Stimulated activated CD8-positive, alpha-beta memory T cell treated with anti-CD3 and anti-CD28 coated beads, Interleukin-4, amount 100 ng/mL, for 24 hours (primary cell): ENCODE measurements at regions not wholly inside any gene's neighbourhood (a gene's known extent, or its start where the extent isn't known, plus 50 kb on each side); places are given as distances from the start of the nearest gene placed in this dataset.
"Not testable (repeated sequence)": the region's sequence is repeated elsewhere in the genome, so short reads cannot be mapped to it uniquely, and the experiment has no call there.

Experiments used
- DNase-seq: peaks from one replicate; pipeline ENCODE4 v3.0.0-alpha.2; 2020; ENCODE audit warnings: low read depth

DNA sequence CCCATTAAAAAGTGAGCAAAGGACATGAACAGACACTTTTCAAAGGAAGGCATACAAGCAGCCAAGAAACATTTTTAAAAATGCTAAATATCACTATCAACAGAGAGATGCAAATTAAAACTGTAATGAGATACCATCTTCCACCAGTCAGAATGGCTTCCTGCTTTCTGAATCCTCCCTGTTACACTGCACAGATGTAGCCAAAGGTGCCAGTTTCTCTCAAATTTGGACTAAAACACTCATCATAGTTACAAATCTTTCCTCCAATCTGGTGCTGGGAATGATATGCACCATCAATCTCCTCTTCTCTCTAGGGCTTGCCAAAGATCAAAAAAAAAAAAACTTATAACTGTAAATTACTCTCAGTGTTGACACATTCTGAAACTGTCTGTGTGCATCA, 311.8 kb upstream of the CLEC14A start:
- no peak for DNase-seq

DNA sequence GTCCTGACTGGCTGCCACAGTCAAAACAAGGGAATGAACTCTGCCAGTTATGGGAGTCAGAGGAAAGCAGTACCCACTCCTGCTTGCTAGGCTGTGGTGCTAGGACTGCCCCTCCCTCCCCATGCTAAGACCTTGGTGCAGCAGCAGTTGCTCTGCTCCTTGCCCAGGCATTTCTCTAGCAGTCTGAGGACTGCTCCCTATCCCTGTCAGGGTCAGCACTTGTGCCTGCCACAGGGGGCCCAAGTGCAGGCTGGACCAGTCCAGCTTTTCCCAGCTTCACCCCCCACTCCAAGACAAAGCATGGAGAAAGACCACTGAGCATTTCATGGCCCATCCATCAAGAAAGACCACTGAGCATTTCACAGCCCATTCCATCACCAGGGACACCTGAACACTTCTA, 305.8 kb upstream of the CLEC14A start:
- DNase-seq: no peak

DNA sequence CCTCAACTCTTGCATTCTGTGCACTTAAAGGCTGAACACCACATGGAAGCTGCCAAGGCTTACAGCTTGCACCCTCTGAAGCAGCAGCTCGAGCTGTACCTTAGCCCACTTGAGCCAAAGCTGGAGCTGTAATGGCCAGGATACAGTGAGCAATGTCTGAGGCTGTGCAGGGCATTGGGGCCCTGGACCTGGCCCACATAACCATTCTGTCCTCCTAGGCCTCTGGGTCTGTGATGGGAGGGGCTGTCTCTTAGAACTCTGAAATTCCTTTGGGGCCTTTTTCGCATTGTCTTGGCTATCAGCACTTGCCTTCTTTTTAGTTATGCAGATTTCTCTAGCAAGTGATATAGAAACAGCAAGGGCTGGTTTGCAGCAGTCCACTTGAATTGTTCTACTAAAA, 303.8 kb upstream of the CLEC14A start:
- no peak for DNase-seq

DNA sequence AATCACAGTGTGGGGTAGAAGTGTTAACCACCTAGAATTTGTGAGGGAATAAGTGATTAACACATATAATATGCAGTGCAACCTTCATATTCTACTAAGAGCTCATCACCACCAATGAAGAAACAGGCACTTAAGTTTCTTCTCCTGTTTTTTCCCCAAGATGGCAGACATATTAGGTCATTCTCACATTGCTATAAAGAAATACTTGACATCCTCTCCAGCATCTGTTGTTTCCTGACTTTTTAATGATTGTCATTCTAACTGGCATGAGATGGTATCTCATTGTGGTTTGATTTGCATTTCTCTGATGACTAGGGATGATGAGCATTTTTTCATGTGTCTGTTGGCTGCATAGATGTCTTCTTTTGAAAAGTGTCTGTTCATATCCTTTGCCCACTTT, 301.5 kb upstream of the CLEC14A start:
- not testable (repeated sequence) for DNase-seq

DNA sequence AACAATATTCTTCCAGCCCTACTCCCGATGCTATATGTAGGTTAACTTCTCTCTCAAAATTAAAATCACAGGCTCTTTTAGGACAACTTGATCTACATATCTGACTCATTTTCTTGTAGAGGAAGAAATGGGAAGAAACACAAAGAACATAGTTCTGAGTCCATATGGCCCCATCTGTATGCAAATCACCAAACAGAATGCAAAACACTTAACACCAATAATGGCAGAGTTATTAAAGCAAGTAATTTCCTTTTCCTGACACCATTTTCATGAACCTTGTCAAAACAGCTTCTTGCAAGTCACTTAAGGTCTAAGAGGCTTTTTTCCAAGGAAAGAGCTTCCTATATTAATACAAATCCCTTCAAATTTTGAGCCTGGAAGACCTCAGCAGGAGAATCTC, 300.4 kb upstream of the CLEC14A start:
- DNase-seq: no peak

DNA sequence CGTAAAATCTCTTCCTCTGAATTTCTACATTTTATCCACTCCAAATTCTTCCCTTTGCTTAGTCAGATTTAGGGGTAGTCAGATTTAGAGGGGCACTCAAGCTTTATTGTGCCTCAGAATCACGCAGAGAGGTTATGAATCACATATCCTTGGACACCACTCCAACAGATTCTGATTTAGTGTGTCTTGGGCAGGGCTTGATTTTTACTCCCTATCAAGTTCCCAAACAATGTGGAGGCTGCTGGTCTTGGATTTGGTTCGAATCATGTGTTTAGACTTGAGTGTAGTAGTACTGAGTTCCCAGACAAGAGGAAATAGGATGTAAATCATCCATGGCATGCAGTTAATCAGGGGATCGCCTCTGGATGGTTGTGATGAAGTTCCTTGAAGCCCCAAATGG, 298.1 kb upstream of the CLEC14A start:
- DNase-seq: no peak

DNA sequence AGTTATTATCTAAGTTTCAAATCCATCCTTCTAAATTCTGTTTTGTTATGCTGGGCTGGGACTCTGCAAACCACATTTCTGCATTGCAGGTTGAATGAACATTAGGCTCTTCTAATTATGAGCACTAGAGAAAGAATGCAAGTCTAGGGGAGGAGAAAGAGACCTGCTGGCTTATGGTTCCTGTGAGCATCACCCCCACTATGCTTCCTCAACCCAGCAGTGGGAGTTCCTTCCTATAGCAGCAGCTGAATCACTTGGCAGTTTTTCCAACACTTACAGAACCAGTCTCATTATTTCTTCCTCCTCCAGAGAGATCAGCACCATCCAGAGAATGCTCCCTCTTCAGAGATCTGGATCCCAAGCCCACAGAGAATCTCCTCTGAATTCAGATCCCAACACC, 297.7 kb upstream of the CLEC14A start:
- DNase-seq: no peak

DNA sequence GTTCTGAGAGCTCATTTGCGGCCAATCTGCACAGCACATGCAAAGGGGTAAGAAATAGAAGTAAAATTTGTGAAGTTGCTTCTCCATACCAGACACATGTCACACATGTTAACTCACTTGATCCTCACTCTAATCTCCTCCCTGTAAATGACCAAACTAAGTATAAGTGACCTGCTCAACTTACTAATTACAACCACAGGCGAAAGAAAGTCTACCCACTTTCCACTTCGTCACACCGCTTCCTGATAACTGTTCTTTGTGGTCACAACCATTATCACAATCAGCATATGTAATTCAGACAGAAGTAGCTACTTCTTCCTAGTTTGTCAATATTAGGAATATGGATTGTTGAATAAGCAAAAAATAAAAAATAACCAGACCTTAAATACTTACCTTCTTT, 293.7 kb upstream of the CLEC14A start:
- DNase-seq: no peak

DNA sequence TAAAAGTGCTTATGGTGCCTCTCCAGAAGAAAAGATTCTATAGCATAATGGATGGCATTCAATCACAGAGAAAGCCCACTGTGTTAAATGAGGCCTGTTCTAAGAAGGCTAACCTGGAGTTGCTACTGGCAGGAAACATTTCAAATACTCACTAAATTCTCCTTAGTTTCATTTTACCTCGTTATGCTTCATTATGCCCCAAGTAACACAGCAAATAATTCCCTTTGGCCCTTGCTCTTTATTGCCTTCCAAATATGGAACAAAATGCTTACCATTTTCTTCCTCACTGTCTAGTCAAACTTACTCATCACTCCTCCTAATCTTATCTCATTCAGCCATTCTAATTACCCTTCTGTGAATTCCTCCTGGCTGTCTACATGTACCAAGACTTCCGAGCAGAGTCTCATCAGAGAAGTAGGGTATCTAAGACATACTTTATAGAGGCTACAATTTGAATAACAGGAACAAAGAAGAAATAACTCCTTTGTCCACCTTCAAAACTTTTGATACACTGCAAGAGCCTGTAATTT, 292.1 kb upstream of the CLEC14A start:
- DNase-seq: no peak

DNA sequence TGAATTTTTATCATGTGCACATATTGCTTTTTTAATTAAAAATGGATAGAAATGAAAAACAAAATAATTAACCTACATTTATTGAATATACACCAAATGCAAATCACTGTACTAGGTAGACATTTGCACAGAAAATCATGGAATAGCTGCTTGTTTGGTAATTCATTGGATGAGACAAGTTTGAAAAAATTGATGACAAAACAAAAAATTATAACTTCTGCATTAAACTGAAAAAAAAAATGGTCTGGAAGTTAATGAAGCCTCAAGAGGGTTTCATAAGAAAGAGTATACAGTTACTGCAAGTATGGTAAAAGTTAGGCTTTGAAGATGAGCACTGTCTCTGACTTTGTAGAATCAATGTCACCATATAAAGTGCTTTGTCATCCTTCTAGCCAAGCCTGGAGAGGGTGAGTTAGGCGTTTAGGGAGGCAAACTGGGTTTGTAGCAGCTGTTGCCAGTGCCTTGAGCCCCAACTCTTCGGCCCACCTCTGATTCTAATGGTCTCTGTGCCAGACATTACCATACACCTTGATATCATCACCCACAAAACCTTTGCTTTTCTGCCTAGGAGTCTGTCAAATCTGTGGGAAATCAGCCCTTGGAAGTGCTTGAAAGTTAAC, 291.1 kb upstream of the CLEC14A start:
- DNase-seq: no peak

DNA sequence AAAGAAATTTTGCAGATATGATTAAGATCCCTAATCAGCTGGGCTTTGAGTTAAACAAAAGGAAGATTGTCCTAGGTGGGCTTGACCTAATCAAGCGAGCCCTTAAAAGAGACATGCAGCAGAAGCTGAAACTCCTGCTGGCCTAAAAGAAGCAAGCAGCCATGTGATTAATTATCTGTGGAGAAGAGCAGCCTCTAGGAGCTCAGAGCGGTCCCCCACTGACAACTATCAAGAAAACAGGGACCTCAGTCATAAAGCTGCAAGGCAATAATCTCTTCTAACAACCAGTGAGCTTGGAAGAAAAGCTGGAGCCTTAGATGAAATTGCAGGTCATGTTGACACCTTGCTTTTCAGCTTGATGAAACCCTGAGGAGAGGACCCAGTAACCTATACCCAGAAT, 288.9 kb upstream of the CLEC14A start:
- DNase-seq: no peak

DNA sequence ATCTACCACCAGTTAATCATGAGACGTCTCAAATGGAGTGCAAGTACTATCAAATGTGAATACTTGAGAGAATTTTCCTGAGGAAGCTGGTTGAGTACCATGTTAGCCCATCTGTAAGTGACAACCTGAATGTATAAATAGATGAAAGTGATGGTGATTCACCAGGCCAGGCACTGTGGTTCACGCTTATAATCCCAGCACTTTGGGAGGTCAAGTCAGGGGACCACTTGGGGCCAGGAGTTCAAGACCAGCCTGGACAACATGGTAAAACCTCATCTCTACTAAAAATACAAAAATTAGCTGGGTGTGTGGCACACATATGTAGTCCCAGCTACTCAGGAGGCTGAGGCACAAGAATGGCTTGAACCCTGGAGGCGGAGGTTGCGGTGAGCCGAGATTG, 288.0 kb upstream of the CLEC14A start:
- not testable (repeated sequence) for DNase-seq

DNA sequence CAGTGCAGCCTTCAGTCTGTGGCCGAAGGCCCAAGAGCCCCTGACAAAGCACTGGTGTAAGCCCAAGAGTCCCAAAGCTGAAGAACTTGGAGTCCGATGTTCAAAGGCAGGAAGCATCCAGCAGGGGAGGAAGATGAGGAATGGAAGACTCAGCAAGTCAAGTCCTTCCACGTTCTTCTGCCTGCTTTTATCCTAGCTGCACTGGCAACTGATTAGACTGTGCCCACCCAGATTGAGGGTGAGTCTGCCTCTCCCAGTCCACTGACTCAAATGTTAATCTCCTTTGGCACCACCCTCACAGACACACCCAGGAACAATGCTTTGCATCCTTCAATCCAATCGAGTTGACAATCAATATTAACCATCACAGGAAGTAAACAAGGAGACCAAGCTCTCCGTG, 282.2 kb upstream of the CLEC14A start:
- DNase-seq: not testable (repeated sequence)

DNA sequence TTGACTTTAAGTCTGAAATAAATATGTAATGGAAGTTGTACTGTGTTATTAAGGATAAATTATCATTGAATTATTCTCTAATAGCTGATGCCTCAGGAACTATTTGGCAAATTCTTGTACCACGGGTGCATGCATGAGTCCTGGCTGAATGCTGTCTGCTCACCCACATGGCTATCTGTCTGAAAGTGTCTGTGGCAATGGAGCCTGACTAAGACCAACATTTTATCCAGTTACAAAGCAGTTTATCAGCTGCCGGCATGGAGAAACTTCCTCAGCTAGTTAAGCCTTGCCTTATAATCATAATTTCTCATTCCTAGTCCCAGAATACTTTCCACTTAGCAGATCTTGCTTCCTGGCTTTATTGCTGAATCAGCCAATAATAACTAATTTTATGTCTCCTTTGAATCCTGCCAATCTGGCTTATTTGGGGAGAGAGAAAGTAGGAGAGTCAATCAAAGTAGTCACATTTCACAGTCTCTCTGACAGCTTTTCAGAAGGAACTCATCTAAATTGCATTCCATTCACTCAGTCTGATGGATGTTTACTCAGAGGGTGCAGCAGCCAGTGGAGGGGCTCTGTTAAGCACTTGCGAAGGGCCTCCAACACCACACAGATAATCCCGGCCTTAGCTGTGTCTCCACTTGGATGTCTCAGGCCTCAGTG, 280.6 kb upstream of the CLEC14A start:
- DNase-seq: no peak

DNA sequence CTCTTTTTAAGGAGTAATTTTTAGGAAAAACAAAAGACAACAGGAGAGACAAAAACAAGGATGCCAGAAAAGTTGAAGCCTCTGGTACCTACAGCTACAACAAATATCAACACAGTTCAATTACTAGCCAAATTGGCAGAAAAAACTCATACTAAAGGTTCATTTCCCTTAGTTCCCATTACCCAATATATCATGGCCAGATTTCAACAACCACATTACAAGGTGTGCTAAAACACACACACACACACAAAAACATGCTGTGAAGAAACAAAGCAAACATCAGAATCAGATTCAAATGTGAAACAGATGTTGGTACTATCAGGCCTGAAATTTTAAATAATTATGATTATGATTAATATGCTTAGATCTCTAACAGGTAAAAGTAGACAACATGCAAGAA, 272.7 kb upstream of the CLEC14A start:
- no peak for DNase-seq

DNA sequence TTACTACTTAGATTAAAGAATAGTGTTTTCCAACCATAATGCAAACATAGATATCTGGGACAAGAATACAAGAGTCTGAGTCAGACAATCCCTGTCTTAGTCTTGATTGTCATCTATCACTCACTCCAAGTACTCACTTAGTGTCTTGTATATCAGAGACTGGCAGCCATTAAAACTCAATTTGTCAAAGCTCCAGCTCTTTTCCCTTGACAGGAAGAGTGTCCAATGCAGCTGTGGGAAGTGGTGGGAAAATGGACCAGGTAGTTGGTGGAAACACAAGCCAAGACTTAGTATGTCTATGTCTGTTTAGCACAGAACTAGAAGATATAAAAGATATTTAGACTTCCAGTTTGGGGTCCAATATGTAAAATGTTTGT, 271.6 kb upstream of the CLEC14A start:
- DNase-seq: no peak

DNA sequence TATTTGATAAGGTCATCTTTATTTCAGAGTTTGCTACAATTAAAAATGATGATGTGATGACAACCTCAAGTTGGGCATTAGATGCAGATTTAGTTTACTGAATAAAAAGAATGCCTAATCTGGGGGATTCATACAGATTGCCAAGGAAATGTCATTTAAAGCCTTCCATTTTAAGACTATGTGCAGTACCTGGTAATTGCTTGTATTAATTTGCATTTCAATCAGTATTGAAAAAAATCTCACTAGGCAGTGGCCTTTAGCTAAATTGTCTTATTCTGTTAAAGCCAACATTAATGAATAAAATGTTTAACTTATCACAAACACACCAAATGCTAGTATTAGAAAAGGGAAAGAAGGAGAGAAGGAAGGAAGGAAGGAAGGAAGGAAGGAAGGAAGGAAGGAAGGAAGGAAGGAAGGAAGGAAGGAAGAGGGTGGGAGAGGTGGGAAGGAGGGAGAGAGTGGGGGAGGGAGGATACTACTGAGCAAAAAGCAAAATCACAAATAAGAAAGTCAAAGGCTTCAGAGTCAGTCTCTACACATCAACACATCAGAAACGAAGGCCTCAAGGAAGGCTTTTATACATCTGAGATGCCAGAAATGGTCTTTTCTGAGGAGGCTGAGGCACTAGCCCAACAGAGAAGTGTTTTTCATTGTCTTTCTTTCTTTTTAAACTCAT, 271.1 kb upstream of the CLEC14A start:
- no peak for DNase-seq

DNA sequence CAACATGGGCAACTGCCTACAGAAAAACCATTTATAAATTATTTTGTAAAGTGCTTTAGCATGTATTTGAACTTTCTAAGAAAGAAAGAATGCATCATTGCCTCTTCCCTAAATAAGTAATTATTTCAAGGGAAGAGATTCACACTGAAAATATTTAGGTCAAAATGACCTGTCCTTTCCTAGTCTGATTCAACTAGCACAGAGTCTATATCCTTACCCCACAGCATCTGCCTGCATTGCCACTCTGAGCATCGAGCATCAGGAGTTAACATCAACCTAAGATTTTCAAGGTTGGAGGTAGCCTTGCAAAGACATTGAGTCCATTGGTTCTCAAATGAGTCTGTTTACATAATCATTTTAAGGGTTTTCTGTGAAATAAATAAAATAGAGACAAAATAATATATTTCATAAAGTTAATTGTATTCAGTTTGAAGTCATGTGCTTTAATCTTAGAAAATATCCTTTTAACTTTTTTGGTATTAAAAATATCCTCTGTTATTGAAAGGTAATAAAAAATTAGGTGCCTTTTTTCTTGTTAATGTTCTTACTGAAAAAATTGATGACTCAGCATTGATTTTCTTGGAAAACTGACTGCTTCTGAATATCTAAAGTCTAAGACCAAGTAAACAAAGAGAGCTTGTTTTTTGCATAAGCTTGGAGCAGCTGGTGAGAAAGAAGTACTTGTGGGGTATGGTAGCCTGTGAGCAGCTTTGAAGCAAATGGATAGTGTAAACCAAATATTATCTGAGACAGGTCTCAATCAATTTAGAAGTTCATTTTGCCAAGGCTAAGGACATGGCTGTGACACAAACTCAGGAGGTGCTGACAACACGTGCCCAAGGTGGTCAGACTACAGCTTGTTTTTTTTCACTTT, 269.0 kb upstream of the CLEC14A start:
- no peak for DNase-seq

DNA sequence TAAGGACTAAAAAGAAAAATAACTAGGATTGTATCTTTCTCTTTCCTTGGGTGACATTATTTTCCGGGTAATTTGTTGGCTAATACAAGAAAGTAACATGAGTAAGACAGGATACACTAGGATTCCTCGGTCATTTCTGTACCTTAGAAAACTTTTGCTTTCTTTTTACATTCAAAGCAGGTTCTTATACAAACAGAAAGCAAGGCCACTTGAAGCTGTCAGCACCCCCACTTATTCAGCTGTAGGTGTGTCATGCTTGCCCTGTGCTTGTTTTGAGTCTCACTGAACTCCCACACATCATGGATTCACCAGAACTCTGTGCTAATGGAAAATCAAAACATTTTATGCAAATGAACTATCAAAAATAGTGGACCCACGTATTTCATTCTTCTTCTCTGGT, 266.8 kb upstream of the CLEC14A start:
- no peak for DNase-seq

DNA sequence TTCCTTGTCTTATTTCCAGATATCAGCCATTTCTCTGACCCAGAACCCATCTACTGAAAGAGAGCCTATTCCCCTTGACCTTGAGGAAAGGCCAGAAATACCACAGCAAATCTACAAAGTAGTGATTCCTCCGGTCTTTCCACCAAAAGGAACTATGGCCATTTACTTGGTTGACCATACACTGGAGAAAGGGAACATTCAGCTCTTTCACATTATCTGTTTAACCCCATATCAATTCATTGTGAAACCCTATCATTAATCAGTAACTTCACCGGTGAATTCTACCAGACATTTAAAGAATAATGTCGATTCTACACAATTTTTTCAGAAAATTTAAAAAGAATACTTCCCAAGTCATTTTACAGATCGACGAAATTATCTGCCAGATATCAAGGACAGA, 265.7 kb upstream of the CLEC14A start:
- no peak for DNase-seq

DNA sequence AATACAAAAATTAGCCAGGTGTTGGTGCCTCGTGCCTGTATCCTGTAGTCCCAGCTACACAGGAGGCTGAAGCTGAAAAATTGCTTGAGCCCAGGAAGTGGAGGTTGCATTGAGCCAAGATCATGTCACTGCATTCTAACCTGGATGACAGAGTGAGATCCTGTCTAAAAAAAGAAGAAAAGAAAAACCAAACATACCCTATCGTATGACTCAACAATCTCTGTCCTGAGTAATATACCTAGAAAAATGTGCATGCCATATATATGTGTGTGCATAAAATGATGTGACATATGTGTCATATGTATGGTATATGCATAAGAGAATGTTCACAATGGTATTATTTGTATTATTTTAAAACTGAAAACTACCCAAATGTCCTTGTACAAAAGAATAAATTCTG, 261.5 kb upstream of the CLEC14A start:
- no peak for DNase-seq

DNA sequence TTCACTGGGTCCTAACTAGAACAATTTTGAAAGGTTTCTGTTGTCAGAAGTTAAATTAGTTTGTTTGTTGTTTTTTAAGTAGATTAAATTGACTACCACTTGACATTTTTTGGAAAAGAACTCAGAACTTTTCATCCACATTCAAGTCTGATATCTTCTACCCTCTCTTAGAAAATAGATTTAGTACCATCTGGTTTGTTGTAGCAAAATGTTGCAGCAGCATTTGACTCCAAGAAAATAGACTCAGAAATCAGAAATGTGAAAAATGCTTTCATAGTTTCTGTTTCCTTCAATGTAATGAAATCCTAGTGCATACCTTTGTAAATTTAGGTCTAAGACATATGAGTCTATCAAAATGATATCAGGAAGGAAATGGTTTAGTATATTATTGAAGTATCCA, 256.3 kb upstream of the CLEC14A start:
- DNase-seq: no peak

DNA sequence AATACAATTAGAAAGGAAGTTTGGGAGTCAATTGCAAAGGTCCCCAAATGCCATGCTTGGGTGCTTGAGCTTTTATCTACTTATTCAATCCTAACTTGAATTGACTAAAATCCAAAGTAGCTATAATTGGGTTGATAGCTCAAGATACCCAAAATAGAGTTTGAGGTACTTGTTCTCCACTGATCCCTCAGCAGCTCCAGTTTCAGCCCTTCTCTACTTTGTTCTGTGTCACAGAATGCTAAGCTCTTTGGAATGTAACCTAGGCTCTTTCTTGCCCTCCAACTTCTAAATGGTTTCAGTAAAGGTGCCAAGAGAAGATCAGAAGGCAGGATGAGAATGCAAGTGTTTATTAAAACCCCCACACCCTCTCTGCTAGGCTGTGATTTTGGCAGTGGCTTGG, 251.4 kb upstream of the CLEC14A start:
- DNase-seq: no peak
